Inflammatory macrophage (primary cell): ENCODE measurements at regions not wholly inside any gene's neighbourhood (a gene's known extent, or its start where the extent isn't known, plus 50 kb on each side); places are given as distances from the start of the nearest gene placed in this dataset.

ENCODE experiments used
- DNase-seq, 2 donors: peaks; one replicate each; pipeline ENCODE4 v3.0.0-alpha.2; 2020 to 2022

- DNase-seq: peak in 1 of 2 donors; percentile 14
Measured at GRCh38 chr6:10305790-10306415, 109.0 kb downstream of the TFAP2A start.

DNA sequence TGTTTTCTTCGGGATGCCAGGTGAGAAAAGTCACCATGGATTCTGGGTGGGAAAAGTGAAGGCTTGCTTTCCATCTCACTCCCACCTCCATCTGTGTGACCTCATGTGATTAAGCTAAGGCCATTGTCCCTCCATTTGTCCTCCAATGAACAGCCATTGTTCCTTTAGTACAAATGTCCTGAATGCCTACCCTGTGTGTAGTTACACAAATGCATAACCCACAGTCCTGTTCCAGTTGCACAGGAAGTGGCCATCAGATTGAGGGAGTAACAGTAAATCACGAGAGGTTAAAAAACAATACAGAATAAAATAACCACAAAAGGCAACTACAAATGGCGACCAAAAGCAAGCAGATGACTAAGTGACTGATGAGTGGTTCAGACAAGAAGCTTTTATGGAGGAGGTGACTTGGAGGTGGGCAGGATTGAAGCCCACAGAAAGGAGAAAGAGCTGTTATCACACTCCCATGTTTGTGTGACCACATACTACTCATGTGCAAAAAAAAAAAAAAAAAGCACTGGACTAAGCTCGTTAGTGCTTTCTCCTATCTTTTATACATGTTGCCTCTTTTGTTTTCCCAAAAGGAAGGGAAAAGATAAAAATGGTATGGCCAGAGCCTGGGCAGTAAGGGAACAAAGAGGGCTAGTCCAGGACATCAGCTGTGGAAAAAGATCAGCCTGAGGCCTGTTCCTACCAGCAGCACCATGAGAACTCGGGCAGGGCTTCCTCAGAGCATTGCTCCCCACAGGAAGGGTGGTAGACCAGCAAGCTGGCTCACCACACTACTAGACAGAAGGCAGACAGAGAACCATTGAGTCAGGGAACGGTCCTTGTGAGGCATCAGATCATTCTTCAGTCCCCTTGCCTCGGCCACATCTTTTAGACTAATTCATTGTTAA, 111.0 kb downstream of the TFAP2A start:
- DNase-seq: no peak

DNA sequence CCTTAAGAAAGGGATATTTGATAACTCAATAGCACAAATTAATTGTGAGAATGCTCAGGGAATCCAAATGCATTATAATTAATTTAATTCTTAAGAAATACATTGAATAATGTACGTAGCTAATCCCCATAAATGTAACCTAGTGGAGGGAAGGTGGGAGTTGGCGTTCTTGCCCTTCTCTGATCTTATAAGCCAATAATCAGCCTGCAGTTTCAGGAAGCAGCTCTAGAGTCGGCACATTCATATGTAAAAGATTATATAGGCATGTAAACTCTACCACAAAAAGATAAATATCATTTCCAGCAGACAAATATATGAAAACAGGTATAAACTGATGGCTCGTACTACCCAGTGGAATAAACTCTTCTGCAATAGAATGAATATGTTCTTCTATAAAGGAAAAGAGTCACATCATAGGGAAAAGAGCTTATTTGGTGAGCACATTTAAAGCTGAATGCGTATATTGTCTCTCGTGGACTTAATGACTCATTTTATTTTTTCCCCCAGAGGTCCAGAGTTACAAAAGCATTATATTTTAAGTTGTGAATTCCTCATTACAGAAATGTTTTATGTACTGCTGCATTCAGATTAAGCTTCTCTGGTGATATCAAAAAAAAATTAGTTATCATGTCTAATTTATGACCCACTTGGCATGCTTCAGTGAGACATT, 112.2 kb downstream of the TFAP2A start:
- no peak for DNase-seq

DNA sequence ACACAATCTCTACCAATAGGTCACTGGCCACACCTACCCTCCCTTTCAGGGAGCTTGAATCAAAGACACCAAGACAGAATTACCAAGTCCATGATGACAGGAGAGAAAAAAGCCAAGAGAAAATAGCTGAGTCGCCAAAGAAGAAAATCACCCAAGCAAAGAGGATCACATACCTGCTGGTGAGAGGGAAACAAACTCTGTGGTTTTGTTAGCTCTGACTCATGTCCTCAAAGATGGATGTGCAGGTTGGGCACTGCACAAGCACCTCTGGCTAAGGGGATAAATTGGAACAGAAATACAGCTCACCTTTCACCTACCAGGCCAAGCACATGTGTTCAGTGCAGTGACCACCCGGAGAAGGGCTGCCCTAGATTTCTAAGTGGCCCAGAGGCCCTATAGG, 114.8 kb downstream of the TFAP2A start:
- no peak for DNase-seq

GRCh38 chr6:10297832-10298231, 117.0 kb downstream of the TFAP2A start:
- peak; percentile 6 to 50 for DNase-seq

- no peak for DNase-seq
Measured at GRCh38 chr6:10278746-10279145, 136.1 kb downstream of the TFAP2A start.

DNA sequence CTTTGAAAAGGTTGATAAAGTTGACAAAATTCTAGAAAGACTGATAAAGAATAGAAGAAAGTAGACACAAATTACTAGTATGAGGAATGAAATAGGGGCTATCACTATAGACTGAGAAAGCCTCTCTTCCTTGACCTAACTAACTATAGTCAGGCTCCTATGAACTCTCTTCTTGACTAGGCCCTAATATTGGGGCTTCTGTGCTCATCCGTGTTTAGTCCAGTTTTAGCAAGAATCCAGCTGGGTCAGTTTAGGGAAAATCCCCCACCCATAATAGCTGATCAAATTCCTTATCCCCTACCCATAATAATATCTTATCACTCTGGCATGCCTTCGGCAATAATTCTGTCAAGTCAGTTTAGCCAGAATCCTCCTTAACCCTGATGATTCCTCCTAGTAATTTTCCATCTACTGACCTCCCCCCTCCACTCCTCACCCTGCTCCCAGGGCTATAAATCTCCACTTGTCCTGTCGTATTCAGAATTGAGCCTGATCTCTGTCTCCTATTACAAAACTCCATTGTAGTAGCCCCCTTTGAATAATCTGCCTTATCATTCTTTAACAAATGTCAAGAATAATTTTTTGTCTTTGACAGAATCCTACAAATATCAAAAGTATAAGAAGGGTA, 138.1 kb downstream of the TFAP2A start:
- no peak for DNase-seq

DNA sequence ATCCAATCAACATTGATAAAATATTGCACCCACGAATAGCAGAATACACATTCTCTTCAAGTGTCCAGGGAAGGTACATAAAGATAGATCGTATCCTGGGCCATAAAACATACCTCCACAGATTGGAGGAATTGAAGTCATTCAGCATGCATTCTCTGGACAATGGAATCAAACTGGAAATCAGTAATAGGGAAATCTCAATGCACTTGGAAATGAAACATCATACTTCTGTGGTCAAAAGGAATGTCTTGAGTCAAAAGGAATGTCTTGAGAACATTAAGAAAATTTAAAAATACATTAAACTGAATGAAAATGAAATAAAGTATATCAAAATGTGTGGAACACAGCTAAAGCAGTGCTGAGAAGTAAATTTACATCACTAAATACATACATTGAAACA, 138.8 kb downstream of the TFAP2A start:
- DNase-seq: no peak

- no peak for DNase-seq
Measured at GRCh38 chr6:10272591-10272990, 142.3 kb downstream of the TFAP2A start.

DNA sequence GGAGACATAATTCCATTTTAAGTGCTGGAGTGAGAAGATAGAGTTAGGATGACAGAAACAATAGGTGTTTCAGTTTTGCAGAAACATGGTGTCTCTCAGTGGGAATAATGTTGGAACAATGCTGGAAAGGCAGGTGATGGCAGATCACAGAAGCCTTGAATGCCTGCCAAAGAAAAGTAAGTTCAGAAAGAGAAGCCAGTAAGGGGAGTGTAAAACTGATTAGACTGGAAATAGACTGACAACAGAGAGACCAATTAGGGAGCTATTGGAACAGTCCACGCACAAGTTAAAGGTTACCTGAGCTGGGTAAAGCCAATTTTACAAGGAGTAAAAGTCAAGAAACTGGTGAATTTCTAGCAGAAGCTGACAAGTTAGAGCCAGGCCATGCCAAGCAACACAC, 142.9 kb downstream of the TFAP2A start:
- DNase-seq: no peak

GRCh38 chr6:10269814-10270472, 144.9 kb downstream of the TFAP2A start:
- no peak for DNase-seq

DNA sequence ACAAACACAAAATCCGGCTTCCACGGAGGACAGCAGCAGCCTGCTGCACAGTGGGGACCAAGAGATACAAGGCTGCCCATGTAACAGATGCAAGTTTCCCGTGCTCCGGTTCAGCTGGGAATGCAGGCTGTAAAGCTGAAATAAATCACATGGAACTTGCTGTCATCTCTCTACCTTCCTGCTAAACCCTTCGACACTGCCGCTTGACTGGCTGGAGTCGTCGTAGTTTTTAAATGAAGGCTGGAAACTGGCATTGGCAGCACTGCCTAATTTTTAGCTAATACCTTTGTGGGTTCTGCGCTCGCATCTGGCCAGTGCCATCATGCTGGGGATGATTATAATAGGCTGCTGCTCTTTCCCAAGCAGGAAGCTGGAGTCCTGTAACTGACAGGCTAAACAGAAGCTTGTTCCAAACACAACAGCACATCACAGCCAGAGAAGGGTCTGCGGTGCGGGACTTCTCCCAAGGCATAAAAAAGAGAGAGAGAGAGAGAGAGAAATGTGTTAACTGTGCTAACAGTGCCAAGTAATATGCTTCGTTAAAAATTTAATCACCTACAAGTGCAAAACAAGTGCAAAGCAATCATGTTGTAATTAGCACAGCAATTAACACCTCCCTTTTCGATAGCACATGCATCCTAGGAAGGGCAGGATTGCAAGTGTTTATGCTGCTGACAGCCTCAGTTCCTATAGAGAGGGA, 146.1 kb downstream of the TFAP2A start:
- no peak for DNase-seq

- DNase-seq: no peak
Measured at GRCh38 chr6:10268111-10268510, 146.8 kb downstream of the TFAP2A start.

DNA sequence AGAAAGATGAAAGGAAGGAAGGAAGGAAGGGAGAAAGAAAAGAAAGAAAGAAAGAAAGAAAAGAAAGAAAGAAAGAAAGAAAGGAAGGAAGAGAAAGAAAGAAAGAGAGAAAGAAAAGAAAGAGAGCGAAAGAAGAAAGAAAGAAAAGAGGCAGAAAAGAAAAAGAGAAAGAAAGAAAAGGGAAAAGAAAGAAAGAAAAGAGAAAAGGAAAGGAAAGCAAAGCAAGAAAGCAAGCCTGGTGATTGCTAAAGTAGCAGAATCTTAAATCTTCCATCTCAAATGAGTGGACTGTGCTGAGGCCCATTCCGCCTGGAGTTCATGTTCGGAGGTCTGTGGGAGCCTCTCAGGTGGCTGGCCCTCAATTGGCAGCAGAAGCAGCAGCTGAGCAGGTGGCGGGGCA, 148.4 kb downstream of the TFAP2A start:
- DNase-seq: no peak

GRCh38 chr6:10266061-10266460, 148.8 kb downstream of the TFAP2A start:
- DNase-seq: no peak

GRCh38 chr6:10262505-10262904, 152.4 kb downstream of the TFAP2A start:
- DNase-seq: no peak

GRCh38 chr6:10259671-10260070, 155.2 kb downstream of the TFAP2A start:
- no peak for DNase-seq

DNA sequence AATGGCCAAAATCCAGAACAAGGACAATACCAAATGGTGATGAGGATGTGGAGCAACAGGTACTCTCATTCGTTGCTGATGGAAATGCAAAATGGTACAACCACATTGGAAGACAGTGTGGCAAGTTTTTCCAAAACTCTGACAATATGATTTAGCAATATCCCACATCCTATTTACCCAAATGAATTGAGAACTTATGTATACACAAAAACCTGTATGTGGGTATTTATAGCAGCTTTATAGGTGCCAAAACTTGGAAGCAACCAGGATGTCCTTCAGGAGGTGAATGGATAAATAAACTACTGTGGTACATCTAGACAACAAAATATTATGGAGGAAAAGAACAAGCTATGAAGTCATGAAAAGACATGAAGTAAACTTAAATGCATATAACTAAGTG, 156.5 kb downstream of the TFAP2A start:
- DNase-seq: no peak

DNA sequence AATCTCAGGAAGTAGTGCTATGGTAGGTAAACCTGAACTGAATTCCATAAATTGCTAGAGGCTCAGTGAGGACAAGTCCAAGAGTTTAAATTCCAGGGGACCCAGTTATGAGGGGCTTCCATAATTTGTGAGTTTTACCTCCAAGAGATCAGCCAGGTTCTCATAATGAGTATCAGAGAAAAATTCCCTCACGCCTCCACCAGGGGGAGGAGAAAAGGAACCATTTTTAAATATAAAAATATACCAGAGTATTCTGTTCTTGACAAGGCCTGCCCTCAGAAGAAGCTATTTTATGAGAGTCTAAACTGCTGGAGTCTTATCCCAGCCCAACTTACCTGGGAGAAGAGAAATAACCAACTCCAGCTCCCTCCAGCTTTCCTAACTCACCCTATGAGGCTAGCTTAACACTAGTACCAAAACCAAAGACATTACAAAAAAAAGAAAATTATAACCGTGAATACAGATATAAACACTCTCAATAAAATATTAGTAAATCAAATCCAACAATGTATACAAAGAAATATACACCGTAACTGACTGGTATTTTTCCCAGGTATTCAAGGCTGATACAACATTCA, 158.7 kb downstream of the TFAP2A start:
- no peak for DNase-seq

DNA sequence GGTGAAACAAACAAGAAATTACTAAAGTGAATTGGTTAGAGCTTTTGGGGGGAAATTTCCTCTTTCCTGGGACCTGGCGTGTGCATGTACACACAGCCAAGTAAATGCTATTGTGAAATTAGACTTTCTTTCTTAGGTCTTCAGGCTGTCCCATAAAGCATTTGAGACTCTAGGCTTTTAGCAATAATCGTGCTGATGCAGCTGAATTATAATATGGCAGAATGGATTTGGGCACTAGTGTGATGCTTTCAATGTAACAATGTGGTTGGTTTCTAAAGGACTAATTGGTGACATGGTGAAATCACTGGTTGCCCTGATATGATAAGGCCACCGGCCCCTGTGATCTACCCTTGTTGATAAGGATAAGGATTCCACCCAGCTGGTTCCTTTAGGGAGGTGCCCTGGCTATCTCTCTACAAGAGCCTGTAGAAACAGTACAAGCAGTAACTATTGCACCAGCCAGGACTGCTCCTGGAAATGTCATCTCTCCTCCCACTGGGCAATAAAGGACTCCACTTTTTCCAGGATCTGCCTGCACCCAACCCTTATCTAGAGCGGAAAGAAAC, 164.1 kb downstream of the TFAP2A start:
- no peak for DNase-seq

GRCh38 chr6:10248378-10248843, 166.5 kb downstream of the TFAP2A start:
- DNase-seq: peak in 1 of 2 donors; percentile 19
